Endodermal cell (in vitro differentiated cells): ENCODE measurements at regions not wholly inside any gene's neighbourhood (a gene's known extent, or its start where the extent isn't known, plus 50 kb on each side); places are given as distances from the start of the nearest gene placed in this dataset.
A peak's percentile ranks its signal among the peaks of the same experiment; 100 is the strongest.

Experiments used
- DNase-seq: peaks from one replicate; pipeline ENCODE4 v3.0.0-alpha.2; 2017
- H3K27ac ChIP-seq: 2 replicates; pipeline ENCODE4 v1.5.1; 2013; ENCODE audit warnings: mild to moderate bottlenecking, low read depth, low read length, moderate library complexity
- H3K27me3 ChIP-seq: 2 replicates; pipeline ENCODE4 v1.6.1; 2013; ENCODE audit warnings: mild to moderate bottlenecking, low read length, moderate library complexity; ENCODE audit not compliant: insufficient read depth, control insufficient read depth, poor library complexity, severe bottlenecking
- H3K36me3 ChIP-seq: 2 replicates; pipeline ENCODE4 v1.7.0; 2013; ENCODE audit warnings: mild to moderate bottlenecking, low read length, moderate library complexity; ENCODE audit not compliant: control insufficient read depth, insufficient read depth
- H3K4me1 ChIP-seq: one replicate; pipeline ENCODE4 v1.7.0; 2013; ENCODE audit warnings: low read length; ENCODE audit not compliant: control insufficient read depth, insufficient read depth
- H3K4me3 ChIP-seq: 2 replicates; pipeline ENCODE4 v1.5.1; 2013; ENCODE audit warnings: mild to moderate bottlenecking, low read length, moderate library complexity
- H3K9ac ChIP-seq: 2 replicates; pipeline ENCODE4 v1.6.1; 2013; ENCODE audit warnings: mild to moderate bottlenecking, low read length, moderate library complexity; ENCODE audit not compliant: poor library complexity, severe bottlenecking; ENCODE audit errors: extremely low read depth
- H3K9me3 ChIP-seq: 2 replicates; pipeline ENCODE4 v1.6.1; 2013; ENCODE audit warnings: mild to moderate bottlenecking, low read length, moderate library complexity; ENCODE audit not compliant: control insufficient read depth
- H3K27ac Mint-ChIP-seq: 2 replicates; pipeline ENCODE4 v1.8.0; 2020; ENCODE audit warnings: mixed read lengths
- H3K27me3 Mint-ChIP-seq: 2 replicates; pipeline ENCODE4 v1.8.0; 2021; ENCODE audit warnings: mild to moderate bottlenecking, mixed read lengths; ENCODE audit not compliant: insufficient read depth
- H3K36me3 Mint-ChIP-seq: 2 replicates; pipeline ENCODE4 v1.8.0; 2020; ENCODE audit warnings: low read depth, mixed read lengths
- H3K4me1 Mint-ChIP-seq: 2 replicates; pipeline ENCODE4 v1.8.0; 2020; ENCODE audit warnings: mixed read lengths
- H3K4me3 Mint-ChIP-seq: 2 replicates; pipeline ENCODE4 v1.8.0; 2020; ENCODE audit warnings: mild to moderate bottlenecking, moderate library complexity, mixed read lengths
- H3K9me3 Mint-ChIP-seq: 2 replicates; pipeline ENCODE4 v1.8.0; 2020; ENCODE audit warnings: mild to moderate bottlenecking, mixed read lengths
- CTCF ChIP-seq: fragments of 200-600 bp; sonication (generic); conservative IDR thresholded peaks from 2 replicates; pipeline ENCODE4 v1.5.0; 2021; ENCODE audit warnings: antibody characterized with exemption, mild to moderate bottlenecking
- WGBS, 2 experiments: methylation state at CpG; one replicate each; pipeline versions ENCODE4 v1.1.5 to v1.1.7; 2013; ENCODE audit warnings: missing lambda C conversion rate in 2 of 2, mixed read lengths in 1 of 2; ENCODE audit not compliant: insufficient coverage in 1 of 2, insufficient read length in 1 of 2; 5-methylcytosine and 5-hydroxymethylcytosine counted together

- no peak overlapping the region for H3K27ac Mint-ChIP-seq
- WGBS, 2 experiments, result 85 to 88% methylated on average over 5 to 9 of the region's 9 CpGs
- no peaks in the 10 kb centered on the region for H3K36me3 Mint-ChIP-seq
- Histone ChIP-seq H3K27me3 (no peaks in the 10 kb centered on the region), H3K27ac (no peak overlapping the region), H3K36me3 (no peaks in the 10 kb centered on the region), H3K9ac (no peak overlapping the region), H3K9me3 (no peaks in the 10 kb centered on the region), H3K4me1 (no peaks in the 10 kb centered on the region), H3K4me3 (no peak overlapping the region)
- no peak overlapping the region for H3K4me3 Mint-ChIP-seq
- H3K4me1 Mint-ChIP-seq, result no peaks in the 10 kb centered on the region
- no peak for TF ChIP-seq CTCF
- H3K27me3 Mint-ChIP-seq, result peaks cover 3% of the 10 kb centered on the region
- no peak for DNase-seq
- H3K9me3 Mint-ChIP-seq, result no peaks in the 10 kb centered on the region
Observed at GRCh38 chr7:25408012-25408687, 179.9 kb upstream of the NPVF start.

GRCh38 chr7:25408876-25409275, 180.6 kb upstream of the NPVF start:
- no peaks in the 10 kb centered on the region for H3K9me3 Mint-ChIP-seq
- Histone ChIP-seq H3K27me3 (no peaks in the 10 kb centered on the region), H3K9me3 (no peaks in the 10 kb centered on the region), H3K27ac (no peak overlapping the region), H3K9ac (no peak overlapping the region), H3K4me1 (no peaks in the 10 kb centered on the region), H3K36me3 (no peaks in the 10 kb centered on the region), H3K4me3 (no peak overlapping the region)
- DNase-seq, result no peak
- no peak overlapping the region for H3K4me3 Mint-ChIP-seq
- WGBS, 2 experiments, result 77 to 92% methylated on average over 4 to 6 of the region's 6 CpGs
- no peaks in the 10 kb centered on the region for H3K4me1 Mint-ChIP-seq
- H3K27me3 Mint-ChIP-seq, result peaks cover 3% of the 10 kb centered on the region
- TF ChIP-seq CTCF, result no peak
- no peak overlapping the region for H3K27ac Mint-ChIP-seq
- H3K36me3 Mint-ChIP-seq, result no peaks in the 10 kb centered on the region

DNA sequence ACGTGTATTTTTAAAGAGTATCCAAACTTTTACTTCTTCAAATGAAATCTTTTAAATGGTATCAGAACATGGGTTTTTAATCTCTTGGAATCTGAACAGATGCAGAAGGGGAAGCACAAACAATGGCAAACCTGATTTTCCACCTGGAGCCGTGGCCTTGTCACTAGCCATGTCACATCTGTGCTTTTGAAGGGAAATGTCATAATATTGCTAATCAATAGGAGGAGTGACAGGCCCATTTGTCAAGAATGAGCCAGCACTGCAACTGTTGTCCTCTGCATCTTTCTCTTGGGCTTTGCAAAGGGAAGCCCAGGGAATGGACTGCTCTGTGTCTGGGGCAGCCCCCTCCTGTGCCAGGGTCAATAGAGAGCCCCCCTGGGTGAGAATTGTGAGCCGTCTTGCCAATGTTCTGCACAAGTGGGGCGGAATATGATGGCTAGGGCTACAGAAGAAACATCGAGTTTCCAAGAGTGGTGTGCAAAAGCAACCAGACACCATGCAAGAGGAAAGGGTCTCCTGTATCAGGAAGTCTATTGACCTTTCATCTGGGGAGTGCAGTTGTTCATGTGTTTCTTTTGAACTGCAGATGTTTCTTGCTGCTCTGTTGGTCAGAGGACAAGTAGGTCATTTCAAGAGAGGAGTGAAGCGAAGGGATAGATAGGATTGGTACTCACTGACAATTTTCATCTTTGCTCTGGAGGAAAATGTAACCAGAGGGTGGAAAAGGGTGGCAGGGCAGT, 181.8 kb upstream of the NPVF start:
- TF ChIP-seq CTCF, result no peak
- Mint-ChIP-seq H3K27ac (no peak overlapping the region), H3K9me3 (no peaks in the 10 kb centered on the region), H3K36me3 (no peaks in the 10 kb centered on the region), H3K27me3 (peaks cover 3% of the 10 kb centered on the region), H3K4me1 (no peaks in the 10 kb centered on the region), H3K4me3 (no peak overlapping the region)
- H3K27me3 ChIP-seq, result no peaks in the 10 kb centered on the region
- WGBS, 2 experiments, result 90 to 92% methylated on average over 4 to 6 of the region's 6 CpGs
- H3K4me1 ChIP-seq, result no peaks in the 10 kb centered on the region
- no peaks in the 10 kb centered on the region for H3K36me3 ChIP-seq
- H3K9me3 ChIP-seq, result no peaks in the 10 kb centered on the region
- no peak overlapping the region for H3K4me3 ChIP-seq
- DNase-seq, result no peak
- peak overlapping the region; percentile 18 for H3K27ac ChIP-seq
- H3K9ac ChIP-seq, result no peak overlapping the region
